ENCODE measurements at regions not wholly inside any gene's neighbourhood (a gene's known extent, or its start where the extent isn't known, plus 50 kb on each side); places are given as distances from the start of the nearest gene placed in this dataset.

- H3K27ac Mint-ChIP-seq: no peak overlapping the region
- intact Hi-C loops (cut with DNase I, micrococcal nuclease): no loop called here
- no peaks in the 10 kb centered on the region for H3K36me3 Mint-ChIP-seq (ENCODE audit: low read depth)
- no peaks in the 10 kb centered on the region for H3K4me1 Mint-ChIP-seq (ENCODE audit: low read depth)
- ChIA-PET POLR2A (no interaction called here), CTCF (no interaction called here)
- DNase-seq: no peak
- Histone ChIP-seq H3K27me3 (ENCODE audit: control insufficient read depth in 1 of 2, insufficient read depth in 2 of 2, low read length in 2 of 2) (no peaks in the 10 kb centered on the region), H3K9me3 (ENCODE audit: control insufficient read depth in 1 of 2, insufficient read depth in 1 of 2, low read length in 2 of 2) (peaks cover 0 to 3% of the 10 kb centered on the region in 2 experiments), H3K4me1 (ENCODE audit: insufficient read depth, low read length) (no peaks in the 10 kb centered on the region), H3K36me3 (ENCODE audit: insufficient read depth, low read length) (no peaks in the 10 kb centered on the region), H3K27ac (ENCODE audit: low read depth in 1 of 2, low read length in 2 of 2) (no peak overlapping the region), H3K4me3 (ENCODE audit: low read length) (no peak overlapping the region)
- no peak for TF ChIP-seq CTCF (IDR thresholded peaks at IDR 0.05)
- no peak for ATAC-seq (ENCODE audit: poor library complexity)
- no peaks in the 10 kb centered on the region for H3K27me3 Mint-ChIP-seq
- H3K4me3 Mint-ChIP-seq: no peak overlapping the region
- H3K9me3 Mint-ChIP-seq: peaks cover 8% of the 10 kb centered on the region
Observed at GRCh38 chr13:107070792-107071191, 502.9 kb upstream of the ARGLU1 start.

- H3K27me3 ChIP-seq (ENCODE audit: control insufficient read depth in 1 of 2, insufficient read depth in 2 of 2, low read length in 2 of 2): no peaks in the 10 kb centered on the region
- H3K4me1 ChIP-seq (ENCODE audit: insufficient read depth, low read length): no peaks in the 10 kb centered on the region
- no peak overlapping the region for H3K27ac Mint-ChIP-seq
- no peak for ATAC-seq (ENCODE audit: poor library complexity)
- H3K36me3 Mint-ChIP-seq (ENCODE audit: low read depth): no peaks in the 10 kb centered on the region
- no peaks in the 10 kb centered on the region for H3K4me1 Mint-ChIP-seq (ENCODE audit: low read depth)
- H3K4me3 ChIP-seq (ENCODE audit: low read length): no peak overlapping the region
- ChIA-PET POLR2A (no interaction called here), CTCF (no interaction called here)
- intact Hi-C loops (cut with DNase I, micrococcal nuclease): no loop called here
- no peaks in the 10 kb centered on the region for H3K27me3 Mint-ChIP-seq
- no peak for TF ChIP-seq CTCF (IDR thresholded peaks at IDR 0.05)
- peaks cover 8% of the 10 kb centered on the region for H3K9me3 Mint-ChIP-seq
- H3K36me3 ChIP-seq (ENCODE audit: insufficient read depth, low read length): no peaks in the 10 kb centered on the region
- no peak overlapping the region for H3K27ac ChIP-seq (ENCODE audit: low read depth in 1 of 2, low read length in 2 of 2)
- no peak overlapping the region for H3K4me3 Mint-ChIP-seq
- peaks cover 0 to 3% of the 10 kb centered on the region in 2 experiments for H3K9me3 ChIP-seq (ENCODE audit: control insufficient read depth in 1 of 2, insufficient read depth in 1 of 2, low read length in 2 of 2)
- no peak for DNase-seq
Observed at GRCh38 chr13:107069108-107069776, 501.3 kb upstream of the ARGLU1 start.

- H3K4me1 Mint-ChIP-seq (ENCODE audit: low read depth): no peaks in the 10 kb centered on the region
- no peaks in the 10 kb centered on the region for H3K27me3 Mint-ChIP-seq
- ATAC-seq (ENCODE audit: poor library complexity) (no peak), DNase-seq (no peak)
- peaks cover 8% of the 10 kb centered on the region for H3K9me3 Mint-ChIP-seq
- Histone ChIP-seq H3K27ac (ENCODE audit: low read depth in 1 of 2, low read length in 2 of 2) (no peak overlapping the region), H3K9me3 (ENCODE audit: control insufficient read depth in 1 of 2, insufficient read depth in 1 of 2, low read length in 2 of 2) (peaks cover 0 to under 1% of the 10 kb centered on the region in 2 experiments), H3K27me3 (ENCODE audit: control insufficient read depth in 1 of 2, insufficient read depth in 2 of 2, low read length in 2 of 2) (no peaks in the 10 kb centered on the region), H3K4me1 (ENCODE audit: insufficient read depth, low read length) (no peaks in the 10 kb centered on the region), H3K4me3 (ENCODE audit: low read length) (no peak overlapping the region), H3K36me3 (ENCODE audit: insufficient read depth, low read length) (no peaks in the 10 kb centered on the region)
- TF ChIP-seq CTCF (IDR thresholded peaks at IDR 0.05): no peak
- H3K36me3 Mint-ChIP-seq (ENCODE audit: low read depth): no peaks in the 10 kb centered on the region
- ChIA-PET POLR2A (no interaction called here), CTCF (no interaction called here)
- intact Hi-C loops (cut with DNase I, micrococcal nuclease): no loop called here
- H3K4me3 Mint-ChIP-seq: no peak overlapping the region
- H3K27ac Mint-ChIP-seq: no peak overlapping the region
Observed at GRCh38 chr13:107067381-107067780, 499.4 kb upstream of the ARGLU1 start.

Measured in CD4-positive, alpha-beta T cell (primary cell).